ENCODE measurements at regions not wholly inside any gene's neighbourhood (a gene's known extent, or its start where the extent isn't known, plus 50 kb on each side); places are given as distances from the start of the nearest gene placed in this dataset.
"Not testable (repeated sequence)": the region's sequence is repeated elsewhere in the genome, so short reads cannot be mapped to it uniquely, and the experiment has no call there.

GRCh38 chr1:230567221-230567575, 75.1 kb upstream of the COG2 start:
- no peaks in the 10 kb centered on the region for H3K9me2 ChIP-seq
- no peak for TF ChIP-seq MEF2A (IDR thresholded peaks at IDR 0.05; ENCODE audit: borderline replicate concordance, low read depth)
- no peak for TF ChIP-seq JUND (IDR thresholded peaks at IDR 0.05)
- TF ChIP-seq POLR2AphosphoS5 (IDR thresholded peaks at IDR 0.05; ENCODE audit: low read depth, low read length): no peak
- TF ChIP-seq TAF1 (IDR thresholded peaks at IDR 0.05; ENCODE audit: borderline replicate concordance, low read depth, low read length): no peak
- no peak for TF ChIP-seq NRF1 (IDR thresholded peaks at IDR 0.05; ENCODE audit: low read depth, low read length)
- TF ChIP-seq RFX5 (IDR thresholded peaks at IDR 0.05; ENCODE audit: low read length): no peak
- no peak for TF ChIP-seq YY1 (IDR thresholded peaks at IDR 0.05; ENCODE audit: low read depth)
- no peak for TF ChIP-seq GATA2 (CRISPR knock-in tag; IDR thresholded peaks at IDR 0.05)
- TF ChIP-seq NFIC (IDR thresholded peaks at IDR 0.05; ENCODE audit: borderline replicate concordance): no peak
- no peak for TF ChIP-seq EP300 (IDR thresholded peaks at IDR 0.05; ENCODE audit: borderline replicate concordance in 1 of 2, low read depth in 1 of 2, low read length in 1 of 2)
- no peak for TF ChIP-seq PBX3 (IDR thresholded peaks at IDR 0.05)
- TF ChIP-seq SIN3A (IDR thresholded peaks at IDR 0.05; ENCODE audit: borderline replicate concordance, low read depth, low read length): no peak
- no peak for TF ChIP-seq FOXJ3 (CRISPR knock-in tag; IDR thresholded peaks at IDR 0.05)
- TF ChIP-seq CHD2 (IDR thresholded peaks at IDR 0.05; ENCODE audit: low read length, partially characterized antibody): no peak
- no peak for TF ChIP-seq ELF1 (IDR thresholded peaks at IDR 0.05)
- TF ChIP-seq EZH2phosphoT487 (IDR thresholded peaks at IDR 0.05; ENCODE audit: borderline replicate concordance, low read depth): no peak
- TF ChIP-seq RXRA (IDR thresholded peaks at IDR 0.05; ENCODE audit: borderline replicate concordance, low read depth): no peak
- no peaks in the 10 kb centered on the region for H4K20me1 ChIP-seq (ENCODE audit: insufficient read depth)
- no peak overlapping the region for H3K4me2 ChIP-seq
- no peak for DNase-seq
- no peak overlapping the region for H3K4me3 ChIP-seq (ENCODE audit: low read depth in 2 of 2, low read length in 1 of 2)
- H3K79me2 ChIP-seq (ENCODE audit: insufficient read depth): no peaks in the 10 kb centered on the region
- no peak overlapping the region for H2AFZ ChIP-seq (ENCODE audit: low read depth)
- ChIA-PET CTCF (interaction anchor here (1.4 to 2.5 kb wide), 3 partner anchors 12 to 31 kb away, joined by 3 to 6 read pairs (median 5); no protein-coding TSS in a partner anchor), POLR2A (no interaction called here)
- no peaks in the 10 kb centered on the region for H3K27me3 ChIP-seq (ENCODE audit: insufficient read depth)
- no peak overlapping the region for H3K27ac ChIP-seq (ENCODE audit: low read depth in 2 of 2, low read length in 1 of 2)
- no peak overlapping the region for H3K9ac ChIP-seq
- H3K4me1 ChIP-seq (ENCODE audit: control insufficient read depth in 1 of 2, insufficient read depth in 2 of 2, low read depth in 1 of 2, low read length in 1 of 2): no peaks in the 10 kb centered on the region
- no peaks in the 10 kb centered on the region for H3K9me3 ChIP-seq
- no peaks in the 10 kb centered on the region for H3K36me3 ChIP-seq (replicated peaks in 1 of 2; ENCODE audit: control insufficient read depth in 1 of 2, insufficient read depth in 2 of 2, low read length in 1 of 2)
- H3F3A ChIP-seq (replicated peaks; ENCODE audit: insufficient read depth): no peaks in the 10 kb centered on the region

- H3K4me2 ChIP-seq; POLR2A ChIA-PET; H3K27ac ChIP-seq (ENCODE audit: low read depth in 2 of 2, low read length in 1 of 2); DNase-seq; H3F3A ChIP-seq (replicated peaks; ENCODE audit: insufficient read depth); H4K20me1 ChIP-seq (ENCODE audit: insufficient read depth); H3K4me1 ChIP-seq (ENCODE audit: control insufficient read depth in 1 of 2, insufficient read depth in 2 of 2, low read depth in 1 of 2, low read length in 1 of 2); H3K36me3 ChIP-seq (replicated peaks in 1 of 2; ENCODE audit: control insufficient read depth in 1 of 2, insufficient read depth in 2 of 2, low read length in 1 of 2); H3K27me3 ChIP-seq (ENCODE audit: insufficient read depth); H3K9me3 ChIP-seq; H3K9ac ChIP-seq; H3K9me2 ChIP-seq; H3K4me3 ChIP-seq (ENCODE audit: low read depth in 2 of 2, low read length in 1 of 2); H2AFZ ChIP-seq (ENCODE audit: low read depth); H3K79me2 ChIP-seq (ENCODE audit: insufficient read depth): not testable (repeated sequence)
- CTCF ChIA-PET: interaction anchor here (0.7 to 1.4 kb wide), 3 partner anchors 11 to 76 kb away, joined by 3 read pairs; no protein-coding TSS in a partner anchor
- 16% methylated on average over 3 of the region's 3 CpGs for WGBS (ENCODE audit: low lambda C conversion rate)
These were observed 75.6 kb upstream of the COG2 start for GRCh38 chr1:230566532-230567220.
